Mesothelial cell of epicardium (in vitro differentiated cells): ENCODE measurements at regions not wholly inside any gene's neighbourhood (a gene's known extent, or its start where the extent isn't known, plus 50 kb on each side); places are given as distances from the start of the nearest gene placed in this dataset.

ENCODE experiments used
- DNase-seq, 2 experiments: peaks; one replicate each; pipeline ENCODE4 v3.0.0; 2021; ENCODE audit warnings: low spot score in 2 of 2; ENCODE audit not compliant: unreplicated experiment in 2 of 2
- H3K27ac Mint-ChIP-seq: 2 replicates; pipeline ENCODE4 v1.8.0; 2021; ENCODE audit warnings: mixed read lengths
- H3K27me3 Mint-ChIP-seq: 2 replicates; pipeline ENCODE4 v1.8.0; 2021; ENCODE audit warnings: low read depth, mixed read lengths
- H3K36me3 Mint-ChIP-seq: 2 replicates; pipeline ENCODE4 v1.8.0; 2021; ENCODE audit warnings: mixed read lengths
- H3K4me1 Mint-ChIP-seq: 2 replicates; pipeline ENCODE4 v1.8.0; 2021; ENCODE audit warnings: mixed read lengths
- H3K4me3 Mint-ChIP-seq: 2 replicates; pipeline ENCODE4 v1.8.0; 2021; ENCODE audit warnings: mild to moderate bottlenecking, moderate library complexity, mixed read lengths
- H3K9me3 Mint-ChIP-seq: 2 replicates; pipeline ENCODE4 v1.8.0; 2021; ENCODE audit warnings: mixed read lengths
- TF ChIP-seq, protein P1 (sequence below): fragments of 200-600 bp; sonication (generic); IDR thresholded peaks from one replicate; pipeline ENCODE4 v1.5.0; 2021; ENCODE audit warnings: antibody characterized with exemption; ENCODE audit not compliant: unreplicated experiment

GRCh38 chr2:133789743-133790142 is 221.5 kb upstream of the NCKAP5 start:
- DNase-seq = no peak
- Mint-ChIP-seq H3K4me3 (no peak overlapping the region), H3K36me3 (no peaks in the 10 kb centered on the region), H3K27ac (no peak overlapping the region), H3K27me3 (peaks cover 31% of the 10 kb centered on the region), H3K4me1 (no peaks in the 10 kb centered on the region), H3K9me3 (peaks cover 13% of the 10 kb centered on the region)
- TF ChIP-seq, protein P1, sequence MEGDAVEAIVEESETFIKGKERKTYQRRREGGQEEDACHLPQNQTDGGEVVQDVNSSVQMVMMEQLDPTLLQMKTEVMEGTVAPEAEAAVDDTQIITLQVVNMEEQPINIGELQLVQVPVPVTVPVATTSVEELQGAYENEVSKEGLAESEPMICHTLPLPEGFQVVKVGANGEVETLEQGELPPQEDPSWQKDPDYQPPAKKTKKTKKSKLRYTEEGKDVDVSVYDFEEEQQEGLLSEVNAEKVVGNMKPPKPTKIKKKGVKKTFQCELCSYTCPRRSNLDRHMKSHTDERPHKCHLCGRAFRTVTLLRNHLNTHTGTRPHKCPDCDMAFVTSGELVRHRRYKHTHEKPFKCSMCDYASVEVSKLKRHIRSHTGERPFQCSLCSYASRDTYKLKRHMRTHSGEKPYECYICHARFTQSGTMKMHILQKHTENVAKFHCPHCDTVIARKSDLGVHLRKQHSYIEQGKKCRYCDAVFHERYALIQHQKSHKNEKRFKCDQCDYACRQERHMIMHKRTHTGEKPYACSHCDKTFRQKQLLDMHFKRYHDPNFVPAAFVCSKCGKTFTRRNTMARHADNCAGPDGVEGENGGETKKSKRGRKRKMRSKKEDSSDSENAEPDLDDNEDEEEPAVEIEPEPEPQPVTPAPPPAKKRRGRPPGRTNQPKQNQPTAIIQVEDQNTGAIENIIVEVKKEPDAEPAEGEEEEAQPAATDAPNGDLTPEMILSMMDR = no peak

DNA sequence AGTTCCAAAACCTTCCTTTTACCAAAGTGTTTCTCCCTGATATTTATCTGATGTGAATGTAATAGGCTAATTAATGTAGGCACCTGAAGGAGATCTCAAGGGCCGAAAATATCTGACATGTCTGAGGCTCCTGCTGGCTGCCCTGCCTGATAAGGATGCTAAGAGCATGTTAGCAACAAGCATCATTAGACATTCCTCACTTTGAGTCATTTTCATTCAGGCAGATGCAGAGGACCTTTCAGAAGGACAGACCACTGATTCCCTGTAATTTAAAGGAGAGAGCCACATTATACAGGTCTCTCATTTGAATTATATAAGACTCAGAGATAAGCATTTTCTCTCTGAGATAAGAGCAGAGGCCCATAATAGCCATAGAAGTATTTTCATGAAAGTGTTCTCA is 222.4 kb upstream of the NCKAP5 start:
- Mint-ChIP-seq H3K4me3 (no peak overlapping the region), H3K27me3 (peaks cover 31% of the 10 kb centered on the region), H3K9me3 (peaks cover 19% of the 10 kb centered on the region), H3K27ac (no peak overlapping the region), H3K4me1 (no peaks in the 10 kb centered on the region), H3K36me3 (no peaks in the 10 kb centered on the region)
- TF ChIP-seq, protein P1 = no peak
- DNase-seq = no peak

DNA sequence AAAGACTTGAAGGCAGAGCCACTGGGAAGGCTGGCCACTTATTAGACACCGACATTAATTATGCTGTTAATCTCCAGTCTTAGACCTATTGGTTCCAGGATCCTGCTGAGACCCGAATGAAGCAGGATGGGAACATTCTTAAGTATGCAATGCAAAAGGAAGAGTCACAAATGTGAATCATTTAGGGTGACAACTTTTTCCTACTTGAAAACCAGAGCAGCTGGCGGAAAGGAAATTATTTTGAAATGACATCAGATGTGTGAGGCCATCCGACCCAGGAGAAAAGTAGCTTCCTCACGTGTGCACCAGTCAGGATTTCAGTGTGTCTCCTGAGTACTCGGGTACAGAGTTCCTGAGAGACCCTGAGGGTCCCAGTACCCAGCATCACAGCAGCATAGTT is 222.9 kb upstream of the NCKAP5 start:
- Mint-ChIP-seq H3K4me3 (no peak overlapping the region), H3K27ac (no peak overlapping the region), H3K27me3 (peaks cover 31% of the 10 kb centered on the region), H3K9me3 (peaks cover 23% of the 10 kb centered on the region), H3K36me3 (no peaks in the 10 kb centered on the region), H3K4me1 (no peaks in the 10 kb centered on the region)
- TF ChIP-seq, protein P1 = no peak
- DNase-seq = no peak

DNA sequence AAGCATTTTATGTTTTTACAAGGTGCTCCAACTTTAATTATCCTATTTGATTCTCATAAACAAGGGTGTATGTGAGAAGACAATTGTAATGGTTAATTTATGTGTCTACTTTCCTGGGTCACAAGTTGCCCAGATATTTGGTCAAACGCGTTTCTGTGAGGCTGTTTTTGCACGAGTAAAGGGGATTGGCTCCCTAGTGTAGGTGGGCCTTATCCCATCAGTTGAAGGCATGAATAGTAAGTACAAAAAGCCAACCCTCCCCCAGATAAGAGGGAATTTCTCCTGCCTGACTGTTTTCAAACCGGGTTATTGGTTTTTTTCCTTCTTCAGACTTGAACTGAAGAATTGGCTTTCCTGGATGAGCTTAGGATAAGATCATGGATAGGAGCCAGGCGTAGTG is 224.0 kb upstream of the NCKAP5 start:
- Mint-ChIP-seq H3K36me3 (no peaks in the 10 kb centered on the region), H3K4me3 (no peak overlapping the region), H3K4me1 (no peaks in the 10 kb centered on the region), H3K9me3 (peaks cover 33% of the 10 kb centered on the region), H3K27me3 (peaks cover 31% of the 10 kb centered on the region), H3K27ac (no peak overlapping the region)
- TF ChIP-seq, protein P1 = no peak
- no peak for DNase-seq

- Mint-ChIP-seq H3K4me3 (no peak overlapping the region), H3K27ac (no peak overlapping the region), H3K27me3 (peaks cover 20% of the 10 kb centered on the region), H3K36me3 (no peaks in the 10 kb centered on the region), H3K9me3 (peaks cover 45% of the 10 kb centered on the region), H3K4me1 (no peaks in the 10 kb centered on the region)
- DNase-seq = no peak
- TF ChIP-seq, protein P1 = no peak
Observed at GRCh38 chr2:133794114-133794513, 225.9 kb upstream of the NCKAP5 start.

DNA sequence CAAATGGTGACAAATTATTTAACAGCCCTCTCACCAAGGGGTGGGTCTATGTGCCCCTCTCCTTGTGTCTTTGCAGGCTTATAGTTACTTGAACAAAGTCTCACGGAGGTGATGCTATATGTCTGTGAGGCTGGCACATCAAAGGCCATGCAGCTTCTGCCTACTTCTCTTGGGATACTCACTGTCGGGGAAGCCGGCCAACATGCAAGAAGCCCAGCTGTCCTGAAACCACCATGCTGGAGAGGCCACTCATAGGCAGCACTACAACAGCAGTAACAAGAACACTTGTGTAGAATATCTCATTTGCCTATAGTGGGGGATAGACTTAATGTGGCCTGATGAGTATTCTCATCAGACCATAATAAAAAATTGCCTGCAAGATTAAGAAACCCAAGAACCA is 233.7 kb upstream of the NCKAP5 start:
- TF ChIP-seq, protein P1 = no peak
- H3K36me3 Mint-ChIP-seq = no peaks in the 10 kb centered on the region
- H3K27ac Mint-ChIP-seq = no peak overlapping the region
- no peak for DNase-seq
- no peaks in the 10 kb centered on the region for H3K4me1 Mint-ChIP-seq
- no peak overlapping the region for H3K4me3 Mint-ChIP-seq
- peaks cover 26% of the 10 kb centered on the region for H3K27me3 Mint-ChIP-seq
- peaks cover 15% of the 10 kb centered on the region for H3K9me3 Mint-ChIP-seq
